ENCODE measurements at regions not wholly inside any gene's neighbourhood (a gene's known extent, or its start where the extent isn't known, plus 50 kb on each side); places are given as distances from the start of the nearest gene placed in this dataset.

GRCh38 chr2:157170299-157170698 is 87.2 kb upstream of the GALNT5 start:
- no peaks in the 10 kb centered on the region for H3K4me1 Mint-ChIP-seq
- ATAC-seq (no peak), DNase-seq (ENCODE audit: low spot score) (no peak)
- no peaks in the 10 kb centered on the region for H3K9me3 Mint-ChIP-seq
- ChIA-PET POLR2A (no interaction called here), CTCF (no interaction called here)
- H3K27me3 Mint-ChIP-seq (ENCODE audit: low read depth): no peaks in the 10 kb centered on the region
- no peaks in the 10 kb centered on the region for H3K36me3 Mint-ChIP-seq
- no peak for TF ChIP-seq RORB (CRISPR knock-in tag; IDR thresholded peaks at IDR 0.05)
- H3K4me3 Mint-ChIP-seq: no peak overlapping the region
- H3K27ac Mint-ChIP-seq: no peak overlapping the region

GRCh38 chr2:157172239-157172638 is 85.3 kb upstream of the GALNT5 start:
- Mint-ChIP-seq H3K36me3 (no peaks in the 10 kb centered on the region), H3K27me3 (ENCODE audit: low read depth) (no peaks in the 10 kb centered on the region), H3K4me1 (no peaks in the 10 kb centered on the region), H3K4me3 (no peak overlapping the region), H3K27ac (no peak overlapping the region), H3K9me3 (peaks cover 13% of the 10 kb centered on the region)
- no peak for TF ChIP-seq NR3C1 (CRISPR knock-in tag; conservative IDR thresholded peaks at IDR 0.05; ENCODE audit: low read depth)
- TF ChIP-seq ZNF425 (CRISPR knock-in tag; conservative IDR thresholded peaks at IDR 0.05): no peak
- no peak for TF ChIP-seq HMGA2 (CRISPR knock-in tag; IDR thresholded peaks at IDR 0.05)
- no peak for TF ChIP-seq GABPB1 (CRISPR knock-in tag; IDR thresholded peaks at IDR 0.05)
- TF ChIP-seq, protein P1, sequence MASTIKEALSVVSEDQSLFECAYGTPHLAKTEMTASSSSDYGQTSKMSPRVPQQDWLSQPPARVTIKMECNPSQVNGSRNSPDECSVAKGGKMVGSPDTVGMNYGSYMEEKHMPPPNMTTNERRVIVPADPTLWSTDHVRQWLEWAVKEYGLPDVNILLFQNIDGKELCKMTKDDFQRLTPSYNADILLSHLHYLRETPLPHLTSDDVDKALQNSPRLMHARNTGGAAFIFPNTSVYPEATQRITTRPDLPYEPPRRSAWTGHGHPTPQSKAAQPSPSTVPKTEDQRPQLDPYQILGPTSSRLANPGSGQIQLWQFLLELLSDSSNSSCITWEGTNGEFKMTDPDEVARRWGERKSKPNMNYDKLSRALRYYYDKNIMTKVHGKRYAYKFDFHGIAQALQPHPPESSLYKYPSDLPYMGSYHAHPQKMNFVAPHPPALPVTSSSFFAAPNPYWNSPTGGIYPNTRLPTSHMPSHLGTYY (CRISPR knock-in tag; IDR thresholded peaks at IDR 0.05): no peak
- TF ChIP-seq MXD4 (CRISPR knock-in tag; IDR thresholded peaks at IDR 0.05; ENCODE audit: borderline replicate concordance): no peak
- no peak for TF ChIP-seq JUN (CRISPR knock-in tag; IDR thresholded peaks at IDR 0.05)
- ATAC-seq (no peak), DNase-seq (ENCODE audit: low spot score) (no peak)
- ChIA-PET CTCF (no interaction called here), POLR2A (no interaction called here)

DNA sequence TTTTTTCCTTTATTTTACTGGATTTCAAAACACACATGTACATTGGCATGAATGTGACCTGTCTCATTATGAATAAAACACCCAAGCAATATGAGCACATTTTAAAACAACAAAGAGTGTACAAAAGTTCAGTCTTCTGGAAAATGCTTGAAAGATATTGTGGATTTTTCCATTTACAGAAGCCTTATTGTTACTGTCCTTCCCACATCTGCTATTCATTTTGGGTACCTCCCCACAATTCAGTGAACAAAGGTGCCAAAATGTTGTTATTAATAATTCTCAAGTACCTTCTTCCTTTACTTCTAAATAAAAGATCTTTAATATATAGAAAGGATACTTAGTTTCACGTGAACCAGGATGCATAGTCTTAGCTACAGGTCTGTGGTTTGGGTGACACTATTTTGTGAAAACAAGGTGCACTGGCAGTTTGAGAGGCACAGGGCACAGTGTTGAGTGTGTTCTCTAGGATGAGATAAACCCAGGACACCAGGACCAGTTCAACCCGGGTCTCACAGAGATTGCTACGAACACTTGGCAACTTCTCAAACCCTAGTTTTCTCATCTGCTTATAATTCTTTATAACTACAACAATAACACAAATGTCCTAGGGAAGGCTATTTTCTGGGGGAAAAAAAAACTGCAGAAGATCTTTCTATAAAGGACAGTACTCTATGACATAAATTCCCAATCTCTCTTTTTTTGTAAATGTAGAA is 84.5 kb upstream of the GALNT5 start:
- ChIA-PET POLR2A (no interaction called here), CTCF (no interaction called here)
- no peaks in the 10 kb centered on the region for H3K36me3 Mint-ChIP-seq
- TF ChIP-seq TCF7 (CRISPR knock-in tag; IDR thresholded peaks at IDR 0.05; ENCODE audit: low read depth) (no peak), IRF2 (CRISPR knock-in tag; IDR thresholded peaks at IDR 0.05; ENCODE audit: borderline replicate concordance, low read depth) (no peak), CTCF (IDR thresholded peaks at IDR 0.05) (no peak), OVOL2 (CRISPR knock-in tag; IDR thresholded peaks at IDR 0.05; ENCODE audit: borderline replicate concordance) (no peak), GTF2I (CRISPR knock-in tag; conservative IDR thresholded peaks at IDR 0.05) (no peak), PRDM15 (CRISPR knock-in tag; IDR thresholded peaks at IDR 0.05) (no peak), MYBL2 (CRISPR knock-in tag; IDR thresholded peaks at IDR 0.05) (no peak), JUN (CRISPR knock-in tag; IDR thresholded peaks at IDR 0.05) (no peak), ZBTB21 (CRISPR knock-in tag; IDR thresholded peaks at IDR 0.05; ENCODE audit: borderline replicate concordance) (no peak), ZNF423 (CRISPR knock-in tag; IDR thresholded peaks at IDR 0.05) (no peak), NR3C1 (CRISPR knock-in tag; conservative IDR thresholded peaks at IDR 0.05; ENCODE audit: low read depth) (no peak), ATF6 (CRISPR knock-in tag; IDR thresholded peaks at IDR 0.05) (no peak)
- TF ChIP-seq, protein P2, sequence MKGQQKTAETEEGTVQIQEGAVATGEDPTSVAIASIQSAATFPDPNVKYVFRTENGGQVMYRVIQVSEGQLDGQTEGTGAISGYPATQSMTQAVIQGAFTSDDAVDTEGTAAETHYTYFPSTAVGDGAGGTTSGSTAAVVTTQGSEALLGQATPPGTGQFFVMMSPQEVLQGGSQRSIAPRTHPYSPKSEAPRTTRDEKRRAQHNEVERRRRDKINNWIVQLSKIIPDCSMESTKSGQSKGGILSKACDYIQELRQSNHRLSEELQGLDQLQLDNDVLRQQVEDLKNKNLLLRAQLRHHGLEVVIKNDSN (CRISPR knock-in tag; IDR thresholded peaks at IDR 0.05): no peak
- TF ChIP-seq, protein P3, sequence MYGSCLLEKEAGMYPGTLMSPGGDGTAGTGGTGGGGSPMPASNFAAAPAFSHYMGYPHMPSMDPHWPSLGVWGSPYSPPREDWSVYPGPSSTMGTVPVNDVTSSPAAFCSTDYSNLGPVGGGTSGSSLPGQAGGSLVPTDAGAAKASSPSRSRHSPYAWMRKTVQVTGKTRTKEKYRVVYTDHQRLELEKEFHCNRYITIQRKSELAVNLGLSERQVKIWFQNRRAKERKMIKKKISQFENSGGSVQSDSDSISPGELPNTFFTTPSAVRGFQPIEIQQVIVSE (CRISPR knock-in tag; IDR thresholded peaks at IDR 0.05; ENCODE audit: borderline replicate concordance): no peak

More for the DNA sequence above, 84.5 kb upstream of the GALNT5 start:
- H3K27me3 Mint-ChIP-seq (ENCODE audit: low read depth): no peaks in the 10 kb centered on the region
- ATAC-seq: no peak
- no peak overlapping the region for H3K4me3 Mint-ChIP-seq
- H3K9me3 Mint-ChIP-seq: peaks cover 13% of the 10 kb centered on the region
- no peaks in the 10 kb centered on the region for H3K4me1 Mint-ChIP-seq
- H3K27ac Mint-ChIP-seq: no peak overlapping the region
- no peak for DNase-seq (ENCODE audit: low spot score)
